Caco-2 (cell line): ENCODE measurements at regions not wholly inside any gene's neighbourhood (a gene's known extent, or its start where the extent isn't known, plus 50 kb on each side); places are given as distances from the start of the nearest gene placed in this dataset.

Experiments
- BruUV-seq: library from RNA; stranded (reverse); fragments of 400-500 nt; replicated peaks from 2 replicates; lab custom pipeline; 2021; lab: Mats Ljungman, UMichigan
- CTCF ChIA-PET: fragments of 300-600 bp; sonication (Branson Sonifier 250); formaldehyde crosslinking; loops from one replicate; lab custom pipeline; 2022; ENCODE audit warnings: antibody characterized with exemption; lab: Charles Lee
- POLR2A ChIA-PET: fragments of 300-600 bp; sonication (Branson Sonifier 250); formaldehyde crosslinking; loops from one replicate; lab custom pipeline; 2022; ENCODE audit warnings: antibody characterized with exemption; lab: Charles Lee
- DNase-seq, 2 experiments: peaks; one replicate each; pipeline versions ENCODE4 v3.0.0 to v3.0.0-alpha.2; 2020 to 2022
- H3K27me3 ChIP-seq: replicated peaks from 2 replicates; pipeline ENCODE4 v1.6.0; 2011; ENCODE audit warnings: low read length; ENCODE audit not compliant: control insufficient read depth, insufficient read depth
- H3K36me3 ChIP-seq: 2 replicates; pipeline ENCODE4 v1.5.1; 2011; ENCODE audit warnings: low read length; ENCODE audit not compliant: control insufficient read depth, insufficient read depth
- H3K4me1 ChIP-seq: fragments of 250-450 bp; sonication (Bioruptor Pico); 2 replicates; pipeline ENCODE4 v1.5.1; 2020; ENCODE audit warnings: mild to moderate bottlenecking
- H3K4me3 ChIP-seq: 2 replicates; pipeline ENCODE4 v1.5.1; 2011; ENCODE audit warnings: low read depth, mild to moderate bottlenecking, control low read depth, low read length
- H3K9me3 ChIP-seq: fragments of 250-450 bp; sonication (Bioruptor Pico); 2 replicates; pipeline ENCODE4 v1.5.1; 2020; ENCODE audit warnings: mild to moderate bottlenecking, moderate library complexity
- H3K27ac Mint-ChIP-seq: one replicate; pipeline ENCODE4 v1.8.0; 2022; ENCODE audit warnings: mixed read lengths; ENCODE audit not compliant: unreplicated experiment
- H3K27me3 Mint-ChIP-seq: one replicate; pipeline ENCODE4 v1.8.0; 2022; ENCODE audit warnings: mixed read lengths; ENCODE audit not compliant: insufficient read depth, unreplicated experiment
- H3K36me3 Mint-ChIP-seq: one replicate; pipeline ENCODE4 v1.8.0; 2022; ENCODE audit warnings: mild to moderate bottlenecking, mixed read lengths; ENCODE audit not compliant: insufficient read depth, unreplicated experiment
- H3K4me1 Mint-ChIP-seq: one replicate; pipeline ENCODE4 v1.8.0; 2022; ENCODE audit warnings: low read depth, mixed read lengths; ENCODE audit not compliant: unreplicated experiment
- H3K4me3 Mint-ChIP-seq: one replicate; pipeline ENCODE4 v1.8.0; 2022; ENCODE audit warnings: mild to moderate bottlenecking, moderate library complexity, mixed read lengths; ENCODE audit not compliant: unreplicated experiment
- H3K9me3 Mint-ChIP-seq: one replicate; pipeline ENCODE4 v1.8.0; 2022; ENCODE audit warnings: mixed read lengths; ENCODE audit not compliant: unreplicated experiment
- intact Hi-C: fragments of 100-400 bp; cut with micrococcal nuclease; formaldehyde crosslinking; loops from one replicate; pipeline ENCODE4 v1.10.0; 2022; ENCODE audit not compliant: unreplicated experiment
- TF ChIP-seq, protein P1 (sequence below), 2 experiments: fragments of 200-600 bp in 1 of 2; IDR thresholded peaks; 1 replicate in 1 of 2; 2 replicates in 1 of 2; pipeline versions ENCODE4 v1.5.1 to v1.8.0; 2011 to 2022; ENCODE audit warnings: antibody characterized with exemption in 1 of 2, control low read depth in 1 of 2, inconsistent platforms in 1 of 2, low read depth in 1 of 2, low read length in 1 of 2, mild to moderate bottlenecking in 1 of 2, moderate library complexity in 1 of 2; ENCODE audit not compliant: insufficient read depth in 1 of 2, severe bottlenecking in 1 of 2, unreplicated experiment in 1 of 2

DNA sequence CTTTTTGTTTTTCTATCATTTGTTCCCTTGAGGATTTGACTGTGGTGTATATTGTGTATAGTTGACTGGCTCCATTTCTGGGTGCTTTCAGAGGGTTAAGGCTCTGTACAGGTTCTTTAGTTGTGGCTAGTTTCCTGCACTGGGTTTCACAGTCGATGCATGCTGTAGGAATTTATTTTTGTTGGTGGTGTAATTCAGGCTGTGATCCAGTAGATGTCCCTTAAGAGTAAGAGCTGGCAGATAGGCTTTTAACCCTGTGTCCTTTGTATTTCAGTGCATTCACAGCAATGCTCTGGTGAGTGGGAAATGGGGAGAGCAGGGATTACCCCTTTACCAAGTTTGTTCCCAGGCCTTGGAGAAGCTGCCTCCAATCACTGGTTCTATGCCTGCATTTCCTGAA is 112.9 kb downstream of the SPATA31D1 start:
- no peaks in the 10 kb centered on the region for H3K27me3 Mint-ChIP-seq
- H3K9me3 ChIP-seq, result no peaks in the 10 kb centered on the region
- intact Hi-C loops, result no loop called here
- no peaks in the 10 kb centered on the region for H3K4me1 ChIP-seq
- no peak for DNase-seq
- no peaks in the 10 kb centered on the region for H3K27me3 ChIP-seq
- H3K36me3 ChIP-seq, result no peaks in the 10 kb centered on the region
- no peak overlapping the region for H3K4me3 Mint-ChIP-seq
- no peak overlapping the region for H3K4me3 ChIP-seq
- no TSS peak for BruUV-seq
- TF ChIP-seq, protein P1, sequence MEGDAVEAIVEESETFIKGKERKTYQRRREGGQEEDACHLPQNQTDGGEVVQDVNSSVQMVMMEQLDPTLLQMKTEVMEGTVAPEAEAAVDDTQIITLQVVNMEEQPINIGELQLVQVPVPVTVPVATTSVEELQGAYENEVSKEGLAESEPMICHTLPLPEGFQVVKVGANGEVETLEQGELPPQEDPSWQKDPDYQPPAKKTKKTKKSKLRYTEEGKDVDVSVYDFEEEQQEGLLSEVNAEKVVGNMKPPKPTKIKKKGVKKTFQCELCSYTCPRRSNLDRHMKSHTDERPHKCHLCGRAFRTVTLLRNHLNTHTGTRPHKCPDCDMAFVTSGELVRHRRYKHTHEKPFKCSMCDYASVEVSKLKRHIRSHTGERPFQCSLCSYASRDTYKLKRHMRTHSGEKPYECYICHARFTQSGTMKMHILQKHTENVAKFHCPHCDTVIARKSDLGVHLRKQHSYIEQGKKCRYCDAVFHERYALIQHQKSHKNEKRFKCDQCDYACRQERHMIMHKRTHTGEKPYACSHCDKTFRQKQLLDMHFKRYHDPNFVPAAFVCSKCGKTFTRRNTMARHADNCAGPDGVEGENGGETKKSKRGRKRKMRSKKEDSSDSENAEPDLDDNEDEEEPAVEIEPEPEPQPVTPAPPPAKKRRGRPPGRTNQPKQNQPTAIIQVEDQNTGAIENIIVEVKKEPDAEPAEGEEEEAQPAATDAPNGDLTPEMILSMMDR (IDR thresholded peaks at IDR 0.05; ENCODE audit: insufficient read depth in 1 of 2, low read depth in 1 of 2, low read length in 1 of 2, severe bottlenecking in 1 of 2, unreplicated experiment in 1 of 2), result no peak
- ChIA-PET CTCF (no interaction called here), POLR2A (no interaction called here)
- no peaks in the 10 kb centered on the region for H3K36me3 Mint-ChIP-seq
- no peak overlapping the region for H3K27ac Mint-ChIP-seq
- no peaks in the 10 kb centered on the region for H3K9me3 Mint-ChIP-seq
- H3K4me1 Mint-ChIP-seq, result no peaks in the 10 kb centered on the region

- POLR2A ChIA-PET, result interaction anchor here (0.6 kb wide), 1 partner anchor 654 kb away, joined by 4 read pairs; no protein-coding TSS in a partner anchor
- intact Hi-C loops, result no loop called here
- H3K36me3 Mint-ChIP-seq, result no peaks in the 10 kb centered on the region
Measured at GRCh38 chr9:82104252-82104651, 115.7 kb downstream of the SPATA31D1 start.

DNA sequence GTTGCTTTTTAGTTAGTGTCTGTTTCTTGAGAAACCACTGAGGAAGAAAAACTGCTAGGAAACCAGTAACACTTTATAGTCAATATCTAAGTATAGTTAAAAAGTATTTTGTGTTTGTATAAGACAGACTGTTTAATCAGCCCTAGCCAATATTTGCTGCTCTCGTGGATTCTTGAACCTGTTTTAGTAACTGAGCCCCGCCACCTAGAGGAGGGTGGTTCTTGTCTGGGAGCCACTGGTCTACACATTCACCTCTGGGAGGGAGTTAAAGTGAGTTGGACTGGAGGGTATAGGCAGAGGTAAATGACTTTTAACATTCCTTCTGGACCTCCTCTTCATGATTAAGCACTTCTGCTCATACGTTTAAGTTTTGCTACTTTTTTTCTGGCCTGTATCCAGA is 117.2 kb downstream of the SPATA31D1 start:
- no TSS peak for BruUV-seq
- TF ChIP-seq, protein P1 (IDR thresholded peaks at IDR 0.05; ENCODE audit: insufficient read depth in 1 of 2, low read depth in 1 of 2, low read length in 1 of 2, severe bottlenecking in 1 of 2, unreplicated experiment in 1 of 2), result no peak
- H3K36me3 Mint-ChIP-seq, result no peaks in the 10 kb centered on the region
- POLR2A ChIA-PET, result no interaction called here
- Histone ChIP-seq H3K27me3 (no peaks in the 10 kb centered on the region), H3K4me3 (no peak overlapping the region), H3K4me1 (no peaks in the 10 kb centered on the region), H3K9me3 (no peaks in the 10 kb centered on the region), H3K36me3 (no peaks in the 10 kb centered on the region)
- H3K27me3 Mint-ChIP-seq, result no peaks in the 10 kb centered on the region
- intact Hi-C loops, result no loop called here
- CTCF ChIA-PET, result no interaction called here
- DNase-seq, result no peak
- H3K27ac Mint-ChIP-seq, result no peak overlapping the region
- H3K9me3 Mint-ChIP-seq, result no peaks in the 10 kb centered on the region
- no peaks in the 10 kb centered on the region for H3K4me1 Mint-ChIP-seq
- no peak overlapping the region for H3K4me3 Mint-ChIP-seq

More at GRCh38 chr9:82104252-82104651, 115.7 kb downstream of the SPATA31D1 start:
- Histone ChIP-seq H3K36me3 (no peaks in the 10 kb centered on the region), H3K9me3 (no peaks in the 10 kb centered on the region), H3K4me3 (no peak overlapping the region), H3K27me3 (no peaks in the 10 kb centered on the region), H3K4me1 (no peaks in the 10 kb centered on the region)
- H3K4me1 Mint-ChIP-seq, result no peaks in the 10 kb centered on the region
- DNase-seq, result no peak
- CTCF ChIA-PET, result no interaction called here
- H3K9me3 Mint-ChIP-seq, result no peaks in the 10 kb centered on the region
- H3K27me3 Mint-ChIP-seq, result no peaks in the 10 kb centered on the region
- no TSS peak for BruUV-seq
- no peak overlapping the region for H3K27ac Mint-ChIP-seq
- TF ChIP-seq, protein P1 (IDR thresholded peaks at IDR 0.05; ENCODE audit: insufficient read depth in 1 of 2, low read depth in 1 of 2, low read length in 1 of 2, severe bottlenecking in 1 of 2, unreplicated experiment in 1 of 2), result no peak
- no peak overlapping the region for H3K4me3 Mint-ChIP-seq
